ENCODE measurements at regions not wholly inside any gene's neighbourhood (a gene's known extent, or its start where the extent isn't known, plus 50 kb on each side); places are given as distances from the start of the nearest gene placed in this dataset.
A peak's percentile ranks its signal among the peaks of the same experiment; 100 is the strongest.

DNA sequence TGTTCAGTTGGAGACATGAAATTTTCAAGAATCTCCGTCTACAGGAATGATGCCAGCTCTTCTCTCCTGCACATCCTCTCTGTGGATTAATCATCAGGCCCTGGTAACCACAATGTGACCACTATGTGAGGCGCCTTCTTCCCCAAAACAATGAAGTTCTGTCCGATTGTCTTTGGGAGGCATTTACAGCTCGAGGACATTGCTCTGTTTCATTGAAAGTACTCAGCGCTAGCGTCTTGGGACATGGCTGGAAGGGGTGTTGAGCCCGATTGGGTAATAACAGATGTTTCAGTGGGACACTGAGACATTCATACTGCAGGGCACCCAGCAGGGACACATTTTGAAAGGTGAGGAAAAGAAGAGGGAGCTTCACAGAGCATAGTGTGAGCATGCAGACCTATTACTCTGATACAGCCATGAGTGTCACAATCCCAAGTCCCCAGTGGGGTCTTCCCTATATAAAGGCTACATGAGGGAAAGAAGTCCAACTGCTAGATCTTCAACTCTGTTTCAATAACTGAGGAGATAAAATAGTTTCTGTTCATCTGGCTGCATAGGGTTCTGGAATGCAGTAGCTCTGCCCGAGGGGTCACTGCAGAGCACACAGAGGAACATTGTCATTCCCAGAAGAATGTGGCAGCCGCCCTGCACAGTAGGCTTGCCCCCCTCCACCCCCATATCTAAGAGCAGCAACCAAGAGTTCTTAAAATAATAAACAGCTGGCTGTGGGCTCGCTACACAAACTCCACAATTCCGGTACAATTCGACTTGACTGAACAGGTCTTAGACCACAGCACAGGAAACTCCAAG lies 237.3 kb downstream of the OSR1 start:
- intact Hi-C loops (cut with micrococcal nuclease; ENCODE audit: unreplicated experiment): loop anchor here (1.0 to 5.0 kb wide), 2 partner anchors 18 to 99 kb away; no protein-coding TSS in a partner anchor
- CTCF ChIA-PET (ENCODE audit: low intra/inter-chr PET ratio, low total read pairs): no interaction called here
- POLR2A ChIA-PET: no interaction called here
- no peak overlapping the region for H3K9ac ChIP-seq (ENCODE audit: insufficient read depth, low read depth, low read length)
- 24% methylated on average over 12 of the region's 12 CpGs for WGBS (ENCODE audit: low lambda C conversion rate)
- BruUV-seq (replicated peaks): no TSS peak
- TF ChIP-seq SOX13 (IDR thresholded peaks at IDR 0.05) (no peak), SOX13 (CRISPR knock-in tag; conservative IDR thresholded peaks at IDR 0.05 in 1 of 2, IDR thresholded peaks at IDR 0.05 in 1 of 2) (0 out of 4 replicates have a peak, but pooled peaks of 1 of the 2 experiments have one; percentile 19), CEBPB (IDR thresholded peaks at IDR 0.05; ENCODE audit: borderline replicate concordance, low read depth, low read length) (peak; percentile 26; the same call in 1 of the 2 replicates), ZNF569 (CRISPR knock-in tag; IDR thresholded peaks at IDR 0.05; ENCODE audit: borderline replicate concordance) (no peak)
- TF ChIP-seq, protein P1, sequence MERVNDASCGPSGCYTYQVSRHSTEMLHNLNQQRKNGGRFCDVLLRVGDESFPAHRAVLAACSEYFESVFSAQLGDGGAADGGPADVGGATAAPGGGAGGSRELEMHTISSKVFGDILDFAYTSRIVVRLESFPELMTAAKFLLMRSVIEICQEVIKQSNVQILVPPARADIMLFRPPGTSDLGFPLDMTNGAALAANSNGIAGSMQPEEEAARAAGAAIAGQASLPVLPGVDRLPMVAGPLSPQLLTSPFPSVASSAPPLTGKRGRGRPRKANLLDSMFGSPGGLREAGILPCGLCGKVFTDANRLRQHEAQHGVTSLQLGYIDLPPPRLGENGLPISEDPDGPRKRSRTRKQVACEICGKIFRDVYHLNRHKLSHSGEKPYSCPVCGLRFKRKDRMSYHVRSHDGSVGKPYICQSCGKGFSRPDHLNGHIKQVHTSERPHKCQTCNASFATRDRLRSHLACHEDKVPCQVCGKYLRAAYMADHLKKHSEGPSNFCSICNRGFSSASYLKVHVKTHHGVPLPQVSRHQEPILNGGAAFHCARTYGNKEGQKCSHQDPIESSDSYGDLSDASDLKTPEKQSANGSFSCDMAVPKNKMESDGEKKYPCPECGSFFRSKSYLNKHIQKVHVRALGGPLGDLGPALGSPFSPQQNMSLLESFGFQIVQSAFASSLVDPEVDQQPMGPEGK (CRISPR knock-in tag; IDR thresholded peaks at IDR 0.05): peak; percentile 42; the same call in 1 of the 2 replicates
- no peaks in the 10 kb centered on the region for H3K79me2 ChIP-seq (ENCODE audit: insufficient read depth, low read length)
- H2AFZ ChIP-seq (ENCODE audit: low read length): no peak overlapping the region
- no peak overlapping the region for H3K4me3 ChIP-seq (replicated peaks in 1 of 3; ENCODE audit: insufficient read depth in 1 of 3, low read depth in 2 of 3, low read length in 3 of 3)
- peak overlapping the region; percentile 9; the same call in 1 of the 2 replicates for H3K4me2 ChIP-seq (ENCODE audit: low read depth, low read length)
- in situ Hi-C loops (cut with HindIII; ENCODE audit: extremely low pct_ligation_motif_present, low pct_unique_long_range_greater_than_20kb): no loop called here
- no peaks in the 10 kb centered on the region for H3K36me3 ChIP-seq (replicated peaks in 1 of 2; ENCODE audit: control insufficient read depth in 1 of 2, insufficient read depth in 2 of 2, low read length in 2 of 2)
- FAIRE-seq (peak; percentile 21), ATAC-seq (peak; percentile 65), DNase-seq (ENCODE audit: low spot score) (peak; percentile 26)
- H3K27me3 ChIP-seq (ENCODE audit: control insufficient read depth in 1 of 2, insufficient read depth in 2 of 2, low read length in 2 of 2): no peaks in the 10 kb centered on the region
- H3K4me1 ChIP-seq (ENCODE audit: insufficient read depth, low read length): peaks cover 27% of the 10 kb centered on the region
- no peaks in the 10 kb centered on the region for H4K20me1 ChIP-seq (ENCODE audit: insufficient read depth, low read length)
- no peaks in the 10 kb centered on the region for H3K9me3 ChIP-seq (ENCODE audit: low read length)
- no peak overlapping the region for H3K27ac ChIP-seq (ENCODE audit: extremely low read length, insufficient read depth, low read length)
